Kidney (tissue), 13 donors: ENCODE measurements at regions not wholly inside any gene's neighbourhood (a gene's known extent, or its start where the extent isn't known, plus 50 kb on each side); places are given as distances from the start of the nearest gene placed in this dataset.

ENCODE experiments used
- DNase-seq, 5 donors: peaks; one replicate each; pipeline ENCODE4 v3.0.0-alpha.2; 2013 to 2020
- FAIRE-seq: peaks from 2 replicates; lab custom pipeline; 2012; peaks lifted over from hg19 to GRCh38; lab: Jason Lieb, UNC
- H3K27ac ChIP-seq, 2 donors: one replicate each; pipeline ENCODE4 v1.7.0; 2013; ENCODE audit warnings: low read depth in 2 of 2, low read length in 2 of 2, inconsistent platforms in 1 of 2
- H3K27me3 ChIP-seq: one replicate; pipeline ENCODE4 v1.7.1; 2013; ENCODE audit warnings: low read length, inconsistent platforms; ENCODE audit not compliant: control insufficient read depth, insufficient read depth
- H3K36me3 ChIP-seq, 3 donors: one replicate each; pipeline versions ENCODE4 v1.7.0 to v1.7.1; 2013; ENCODE audit warnings: low read length in 3 of 3, control low read depth in 1 of 3, inconsistent platforms in 1 of 3; ENCODE audit not compliant: insufficient read depth in 3 of 3, control insufficient read depth in 2 of 3
- H3K4me1 ChIP-seq, 3 donors: one replicate each; pipeline versions ENCODE4 v1.7.0 to v1.7.1; 2013; ENCODE audit warnings: low read length in 3 of 3, inconsistent platforms in 1 of 3, low read depth in 1 of 3; ENCODE audit not compliant: control insufficient read depth in 2 of 3, insufficient read depth in 2 of 3
- H3K4me3 ChIP-seq, 3 donors: one replicate each; pipeline versions ENCODE4 v1.7.0 to v1.8.1; 2013; ENCODE audit warnings: low read length in 3 of 3, control low read depth in 1 of 3, inconsistent platforms in 1 of 3
- H3K9ac ChIP-seq, 3 donors: one replicate each; pipeline versions ENCODE4 v1.7.0 to v1.7.1; 2013; ENCODE audit warnings: low read length in 3 of 3, control low read depth in 1 of 3, inconsistent platforms in 1 of 3
- H3K9me3 ChIP-seq, 3 donors: one replicate each; pipeline versions ENCODE4 v1.7.0 to v1.7.1; 2013; ENCODE audit warnings: low read length in 3 of 3, control low read depth in 1 of 3, inconsistent platforms in 1 of 3; ENCODE audit not compliant: control insufficient read depth in 2 of 3, insufficient read depth in 1 of 3
- CTCF ChIP-seq: IDR thresholded peaks from 3 replicates; pipeline ENCODE4 v1.5.1; 2012; ENCODE audit warnings: mild to moderate bottlenecking, moderate library complexity, borderline replicate concordance; ENCODE audit not compliant: insufficient read depth; ENCODE audit errors: extremely low read depth
- intact Hi-C: fragments of 100-400 bp; cut with DNase I; formaldehyde crosslinking; loops from one replicate; pipeline ENCODE4 v1.11.1; 2022
- donor health status: control.
- donor health status: control.
- donor health status: control.
- donor health status: control.
- donor health status: control.
- donor health status: DM: yes; HTN: yes; CAD: no.
- donor health status: Normal renal cell carcinoma (clear cell type).

- no peak overlapping the region for H3K27ac ChIP-seq
- DNase-seq (no peak), FAIRE-seq (no peak)
- no peaks in the 10 kb centered on the region for H3K36me3 ChIP-seq
- no peaks in the 10 kb centered on the region for H3K4me1 ChIP-seq
- no peaks in the 10 kb centered on the region for H3K27me3 ChIP-seq
- no peak overlapping the region for H3K4me3 ChIP-seq
- H3K9ac ChIP-seq: no peak overlapping the region
- TF ChIP-seq CTCF: no peak
- no peaks in the 10 kb centered on the region for H3K9me3 ChIP-seq
- intact Hi-C loops: no loop called here
Measured at GRCh38 chr11:97309291-97309690, 919.5 kb downstream of the JRKL start.

DNA sequence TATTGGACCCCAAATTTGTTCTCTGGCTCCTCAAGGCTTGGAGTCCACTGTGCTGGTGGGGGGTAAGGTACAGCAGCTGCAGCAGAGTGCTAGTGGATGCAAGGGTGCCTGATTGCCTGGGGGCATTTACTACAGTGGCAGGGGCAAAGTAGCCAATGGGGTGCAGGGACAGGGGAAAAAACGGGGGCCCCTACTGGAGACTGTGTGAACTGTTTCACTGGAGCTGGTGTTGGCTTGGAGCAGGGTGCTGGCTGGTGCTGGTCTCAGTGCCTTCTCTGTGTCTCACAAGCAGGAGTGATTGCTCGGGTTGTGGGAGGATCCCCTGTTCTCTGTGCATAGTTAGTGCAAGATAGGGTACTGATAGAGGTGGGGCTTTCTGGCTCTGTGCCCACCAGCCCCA is 935.9 kb downstream of the JRKL start:
- intact Hi-C loops: no loop called here
- Histone ChIP-seq H3K9ac (no peak overlapping the region), H3K9me3 (no peaks in the 10 kb centered on the region), H3K36me3 (no peaks in the 10 kb centered on the region), H3K27me3 (no peaks in the 10 kb centered on the region), H3K4me3 (no peak overlapping the region), H3K27ac (no peak overlapping the region), H3K4me1 (no peaks in the 10 kb centered on the region)
- DNase-seq: no peak
- no peak for FAIRE-seq
- no peak for TF ChIP-seq CTCF

DNA sequence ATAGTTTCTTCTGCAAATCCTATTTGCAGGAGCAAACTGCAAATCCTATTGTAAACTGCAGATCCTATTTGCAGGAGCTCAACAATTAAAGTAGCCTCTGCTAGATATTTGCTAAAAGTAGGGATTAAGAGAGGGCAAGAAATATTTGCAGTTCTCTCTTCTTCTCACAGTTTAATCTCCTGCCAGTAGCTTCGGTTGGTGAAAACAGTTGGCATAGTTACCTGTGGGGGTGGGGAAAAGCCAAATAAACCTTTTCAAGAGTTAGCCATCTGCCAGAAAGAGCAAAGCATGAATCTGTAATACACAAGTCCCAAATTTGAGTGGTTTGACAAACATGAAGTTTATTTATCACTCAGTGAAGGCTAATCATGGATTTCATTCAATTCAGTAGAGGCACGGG is 942.5 kb downstream of the JRKL start:
- FAIRE-seq: no peak

More for the DNA sequence above, 942.5 kb downstream of the JRKL start:
- no peak for DNase-seq
- TF ChIP-seq CTCF: no peak
- no peaks in the 10 kb centered on the region for H3K4me1 ChIP-seq
- no peak overlapping the region for H3K4me3 ChIP-seq
- no peaks in the 10 kb centered on the region for H3K27me3 ChIP-seq
- no peaks in the 10 kb centered on the region for H3K9me3 ChIP-seq
- no peak overlapping the region for H3K9ac ChIP-seq
- intact Hi-C loops: no loop called here
- no peak overlapping the region for H3K27ac ChIP-seq
- H3K36me3 ChIP-seq: no peaks in the 10 kb centered on the region
